ENCODE measurements at regions not wholly inside any gene's neighbourhood (a gene's known extent, or its start where the extent isn't known, plus 50 kb on each side); places are given as distances from the start of the nearest gene placed in this dataset.
A peak's percentile ranks its signal among the peaks of the same experiment; 100 is the strongest.

GRCh38 chr1:94701796-94702441 lies 118.2 kb upstream of the SLC44A3 start:
- no peak for DNase-seq

- no peak for DNase-seq
Measured at GRCh38 chr1:94698759-94699502, 121.2 kb upstream of the SLC44A3 start.

DNA sequence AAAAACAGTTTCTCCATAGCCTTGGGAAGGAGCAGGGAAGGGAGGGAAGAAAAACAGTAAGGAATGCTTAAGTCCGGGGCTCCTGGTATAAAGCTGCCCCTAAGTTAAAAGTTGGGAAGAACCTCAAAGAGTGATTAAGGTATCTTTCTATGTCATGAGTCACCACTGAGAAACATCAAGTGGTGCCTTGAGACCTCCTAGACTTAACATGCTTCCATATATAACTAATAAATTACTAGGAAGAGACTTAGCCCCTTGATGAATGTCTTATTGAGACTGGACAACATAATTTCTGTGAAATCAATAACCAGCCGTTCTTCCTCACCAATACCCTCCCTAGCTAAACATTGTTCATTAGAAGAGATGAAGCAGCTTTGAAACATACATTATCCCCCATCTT lies 121.8 kb upstream of the SLC44A3 start:
- peak; percentile 49 for DNase-seq

DNA sequence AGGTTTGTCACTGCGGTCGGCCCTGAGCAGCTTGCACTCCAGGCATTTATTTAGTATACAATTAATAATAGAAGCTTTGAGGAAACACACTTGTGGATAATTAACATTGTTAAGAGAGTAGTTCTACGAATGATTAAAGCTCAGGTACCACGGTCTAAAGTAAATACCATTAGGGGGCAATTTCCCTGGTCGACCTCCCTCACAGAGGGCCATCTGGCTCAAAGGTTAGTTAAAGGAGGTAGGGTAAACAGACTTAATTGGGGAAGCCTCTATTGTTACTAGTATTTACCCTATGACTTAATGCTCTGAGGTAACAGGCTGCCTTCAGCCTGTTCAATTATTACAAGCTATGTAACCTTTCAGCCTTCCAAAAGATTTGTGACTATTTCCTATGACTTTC lies 122.3 kb upstream of the SLC44A3 start:
- peak; percentile 98 for DNase-seq

DNA sequence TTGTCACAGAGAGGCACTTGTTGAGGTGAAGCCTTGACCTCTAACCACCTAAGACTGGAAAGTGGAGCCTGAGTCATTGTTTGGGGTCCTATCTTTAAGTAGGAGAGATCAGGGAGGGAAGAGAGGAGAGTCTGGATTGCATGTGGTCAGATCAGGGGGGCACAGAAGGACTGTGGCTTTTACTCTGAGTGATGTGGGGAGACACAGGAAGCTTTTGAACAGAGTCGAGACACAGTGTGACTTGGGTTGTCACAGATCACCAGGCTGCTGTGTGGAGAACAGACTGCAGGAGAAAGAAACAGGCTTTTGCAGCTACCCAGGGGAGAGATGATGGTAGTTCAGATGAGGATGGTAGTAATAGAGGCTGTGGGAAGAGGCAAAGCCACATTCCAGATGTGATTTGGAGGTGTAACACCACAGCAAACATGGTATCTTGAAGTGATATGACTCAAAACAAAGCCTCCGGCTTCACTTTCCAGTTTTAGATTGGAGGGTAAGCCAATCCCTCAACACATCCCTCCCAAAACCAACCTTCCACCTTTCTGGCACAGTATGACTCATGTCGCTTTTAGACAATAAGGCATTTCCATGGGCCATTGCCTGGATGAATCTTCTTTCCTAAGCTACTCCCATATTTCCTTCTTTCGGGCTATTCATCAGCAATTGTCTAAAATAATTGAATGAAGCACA lies 125.8 kb upstream of the SLC44A3 start:
- DNase-seq: no peak

GRCh38 chr1:94693435-94693834 lies 126.7 kb upstream of the SLC44A3 start:
- DNase-seq: no peak

GRCh38 chr1:94693029-94693428 lies 127.1 kb upstream of the SLC44A3 start:
- no peak for DNase-seq

GRCh38 chr1:94688646-94689045 lies 131.5 kb upstream of the SLC44A3 start:
- DNase-seq: no peak

- DNase-seq: no peak
Measured at GRCh38 chr1:94686882-94687281, 133.3 kb upstream of the SLC44A3 start.

GRCh38 chr1:94684690-94685250 lies 135.4 kb upstream of the SLC44A3 start:
- no peak for DNase-seq

GRCh38 chr1:94683886-94684285 lies 136.3 kb upstream of the SLC44A3 start:
- DNase-seq: no peak

- DNase-seq: no peak
Measured at GRCh38 chr1:94680039-94680377, 138.4 kb upstream of the F3 start.

GRCh38 chr1:94679332-94680038 lies 137.9 kb upstream of the F3 start:
- no peak for DNase-seq

DNA sequence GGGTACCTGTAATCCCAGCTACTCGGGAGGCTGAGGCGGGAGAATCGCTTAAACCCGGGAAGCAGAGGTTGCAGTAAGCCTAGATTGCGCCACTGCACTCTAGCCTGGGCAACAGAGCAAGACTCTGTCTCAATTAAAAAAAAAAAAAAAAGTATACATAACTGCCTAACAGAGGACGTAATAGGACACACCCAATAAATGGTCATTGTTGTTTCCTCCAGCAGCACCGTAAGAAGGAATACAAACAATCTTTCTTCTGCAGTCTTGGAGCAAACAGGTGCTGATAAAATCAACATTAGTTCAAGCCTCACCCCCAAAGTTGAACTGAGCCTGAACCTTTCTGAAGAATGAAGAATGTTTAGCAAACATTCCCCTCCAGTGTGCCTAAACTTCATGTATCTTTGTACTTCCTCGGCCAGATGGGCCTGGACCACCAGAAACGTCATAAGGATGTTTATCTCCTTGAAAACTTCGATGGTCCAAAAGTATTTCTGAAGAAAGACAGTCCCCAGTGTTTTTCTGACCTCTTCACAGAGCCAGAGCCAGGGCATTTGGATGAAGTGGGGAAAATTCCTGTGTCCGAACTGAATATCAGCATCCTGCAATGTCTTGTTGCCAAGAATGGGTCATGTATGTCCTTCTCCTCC lies 136.8 kb upstream of the F3 start:
- DNase-seq: no peak

- no peak for DNase-seq
Measured at GRCh38 chr1:94677714-94678113, 136.2 kb upstream of the F3 start.

DNA sequence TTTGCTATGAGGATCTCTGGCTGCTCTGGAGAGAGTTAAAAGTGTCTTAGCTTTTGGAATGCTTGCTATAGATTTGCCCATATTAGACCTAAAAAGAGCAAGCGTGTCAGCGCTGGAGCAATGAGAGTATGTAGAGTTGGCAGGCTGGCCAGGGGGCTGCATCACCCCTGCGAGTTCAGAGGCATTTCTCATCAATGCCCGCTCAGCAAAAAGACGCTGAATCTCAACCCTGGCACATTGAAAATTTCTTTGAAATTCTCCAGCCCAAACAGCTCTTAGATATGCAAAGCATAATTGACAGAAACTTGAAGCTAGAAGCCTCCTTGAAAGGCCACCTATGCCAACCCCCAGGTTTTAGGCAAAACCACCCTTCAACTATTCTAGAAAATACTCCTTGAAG lies 135.5 kb upstream of the F3 start:
- DNase-seq: no peak

- peak; percentile 22 for DNase-seq
Measured at GRCh38 chr1:94676686-94677085, 135.1 kb upstream of the F3 start.

DNA sequence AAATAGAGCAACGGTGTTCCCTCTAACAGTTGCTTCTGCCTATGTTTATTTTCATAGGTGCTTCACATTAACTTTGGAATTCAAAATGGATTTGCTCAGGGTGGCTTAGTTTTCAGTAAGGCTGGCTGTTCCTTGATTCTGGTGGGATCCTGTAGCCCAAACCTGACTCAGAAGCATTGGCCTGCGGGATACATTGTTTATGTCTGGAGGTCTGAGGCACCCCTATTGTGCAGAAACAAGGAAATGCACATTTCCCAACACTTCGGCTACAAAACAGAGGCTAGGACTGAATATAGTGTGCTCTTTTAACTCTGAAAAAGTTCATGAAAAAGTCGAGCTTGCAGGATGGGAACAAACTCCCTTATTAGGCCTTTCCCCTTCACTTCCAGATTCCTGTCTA lies 133.8 kb upstream of the F3 start:
- DNase-seq: no peak

- DNase-seq: no peak
Measured at GRCh38 chr1:94674876-94675275, 133.3 kb upstream of the F3 start.

- no peak for DNase-seq
Measured at GRCh38 chr1:94672934-94673333, 131.4 kb upstream of the F3 start.

DNA sequence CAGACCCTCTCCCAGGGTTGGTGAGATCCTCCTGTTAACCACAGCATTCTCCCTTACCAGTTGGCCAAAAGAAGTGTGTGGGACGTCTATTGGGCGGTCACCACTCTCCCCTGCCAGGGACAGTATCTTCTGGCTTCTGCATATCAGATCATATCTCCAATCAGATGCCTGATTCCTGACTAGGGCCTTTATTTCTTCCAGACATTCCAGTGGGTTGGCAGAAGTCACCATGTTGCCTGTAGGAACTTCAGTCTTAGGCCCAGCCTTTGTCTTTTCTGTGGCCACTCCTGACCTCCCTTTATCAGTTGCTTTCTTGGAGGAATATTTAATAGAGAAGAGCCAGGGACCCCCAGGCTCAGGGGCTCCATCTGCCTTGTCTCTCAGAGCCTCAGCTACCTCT lies 130.4 kb upstream of the F3 start:
- DNase-seq: no peak

DNA sequence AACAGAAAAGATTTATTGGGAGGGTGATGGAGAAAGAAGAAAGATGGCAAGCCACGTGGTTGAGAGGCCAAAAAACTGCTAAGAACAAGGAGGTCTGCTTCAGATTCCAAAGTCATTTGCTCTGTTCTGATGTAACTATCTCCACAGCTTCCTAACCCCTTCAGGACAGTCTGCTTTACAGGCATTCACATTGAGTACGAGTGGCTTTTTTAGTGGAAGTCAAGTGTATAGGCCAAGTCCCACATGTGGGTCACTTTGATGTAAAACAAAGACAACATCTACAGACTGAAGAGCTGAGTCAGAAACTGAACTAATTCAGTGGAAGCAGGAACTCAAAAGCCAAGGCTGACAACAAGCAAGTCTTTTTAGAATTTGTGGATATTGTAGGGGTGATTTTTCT lies 128.7 kb upstream of the F3 start:
- DNase-seq: no peak

DNA sequence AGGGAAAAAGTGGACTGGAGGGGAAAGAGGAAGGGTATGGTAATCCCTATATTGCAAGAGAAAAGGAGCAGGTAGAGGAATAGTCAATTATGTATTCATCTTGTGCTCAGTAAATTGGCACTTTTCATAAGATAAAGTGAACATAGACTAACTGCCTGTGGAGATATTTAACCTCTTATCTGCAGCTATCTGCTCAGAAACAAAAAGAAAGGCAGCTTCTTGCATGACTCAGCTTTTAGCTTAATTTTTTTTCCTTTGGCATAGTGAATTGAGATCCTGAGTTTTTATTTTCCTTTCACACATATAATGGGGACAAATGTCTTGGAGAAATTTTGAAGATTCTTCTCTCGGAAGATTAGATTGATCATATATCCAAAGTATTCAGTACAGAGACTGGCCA lies 127.6 kb upstream of the F3 start:
- no peak for DNase-seq

Measured in DMS153 (cell line).